Effector memory CD4-positive, alpha-beta T cell (primary cell): ENCODE measurements at regions not wholly inside any gene's neighbourhood (a gene's known extent, or its start where the extent isn't known, plus 50 kb on each side); places are given as distances from the start of the nearest gene placed in this dataset.
"Not testable (repeated sequence)": the region's sequence is repeated elsewhere in the genome, so short reads cannot be mapped to it uniquely, and the experiment has no call there.

Experiments used
- DNase-seq, 3 donors: peaks; one replicate each; pipeline ENCODE4 v3.0.0-alpha.2; 2020
- H3K27ac ChIP-seq: 2 replicates; pipeline ENCODE4 v1.7.0; 2013; ENCODE audit warnings: mild to moderate bottlenecking, low read length, moderate library complexity; ENCODE audit not compliant: insufficient read depth, poor library complexity, severe bottlenecking
- H3K27me3 ChIP-seq: replicated peaks from 2 replicates; pipeline ENCODE4 v1.7.0; 2013; ENCODE audit warnings: mild to moderate bottlenecking, low read length; ENCODE audit not compliant: insufficient read depth, control insufficient read depth, poor library complexity, severe bottlenecking
- H3K36me3 ChIP-seq: 2 replicates; pipeline ENCODE4 v1.7.0; 2013; ENCODE audit warnings: mild to moderate bottlenecking, low read length, moderate library complexity; ENCODE audit not compliant: control insufficient read depth, insufficient read depth
- H3K4me1 ChIP-seq: 2 replicates; pipeline ENCODE4 v1.7.0; 2013; ENCODE audit warnings: low read length, mild to moderate bottlenecking; ENCODE audit not compliant: control insufficient read depth, insufficient read depth, poor library complexity, severe bottlenecking
- H3K4me3 ChIP-seq: 2 replicates; pipeline ENCODE4 v1.7.0; 2013; ENCODE audit warnings: low read length, low read depth, mild to moderate bottlenecking; ENCODE audit not compliant: insufficient read depth, poor library complexity, severe bottlenecking
- H3K9me3 ChIP-seq: 2 replicates; pipeline ENCODE4 v1.7.0; 2013; ENCODE audit warnings: mild to moderate bottlenecking, low read length, moderate library complexity; ENCODE audit not compliant: control insufficient read depth

- not testable (repeated sequence) for H3K4me3 ChIP-seq, DNase-seq, H3K27me3 ChIP-seq, H3K4me1 ChIP-seq, H3K9me3 ChIP-seq, H3K27ac ChIP-seq, H3K36me3 ChIP-seq
Measured at GRCh38 chr3:6704817-6705216, 156.1 kb upstream of the GRM7 start.

DNA sequence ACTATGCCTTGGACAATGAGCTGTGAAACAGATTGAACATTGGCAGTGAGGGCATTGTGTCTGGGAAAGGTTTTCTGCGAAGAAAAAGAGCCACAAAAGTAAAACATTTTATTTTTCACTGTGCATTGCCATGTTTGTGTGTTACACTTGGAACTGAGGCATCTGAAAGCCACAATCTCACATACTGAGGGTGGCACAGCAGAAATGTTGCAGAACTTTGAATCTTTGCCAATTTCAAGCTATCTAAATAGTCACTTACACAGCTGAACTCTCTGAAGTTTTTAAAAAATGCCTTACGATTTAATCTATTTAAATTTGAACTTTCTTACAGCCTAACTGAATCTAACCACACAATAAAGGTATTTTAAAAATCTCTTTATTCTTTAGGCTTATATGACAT lies 154.1 kb upstream of the GRM7 start:
- no peak overlapping the region for H3K27ac ChIP-seq
- H3K36me3 ChIP-seq = no peaks in the 10 kb centered on the region

GRCh38 chr3:6709178-6709577 lies 151.7 kb upstream of the GRM7 start:
- no peak for DNase-seq
- no peaks in the 10 kb centered on the region for H3K36me3 ChIP-seq
- no peaks in the 10 kb centered on the region for H3K4me1 ChIP-seq
- no peak overlapping the region for H3K27ac ChIP-seq
- no peaks in the 10 kb centered on the region for H3K27me3 ChIP-seq
- H3K9me3 ChIP-seq = no peaks in the 10 kb centered on the region
- H3K4me3 ChIP-seq = no peak overlapping the region

More for the DNA sequence above, 154.1 kb upstream of the GRM7 start:
- DNase-seq = no peak
- no peaks in the 10 kb centered on the region for H3K27me3 ChIP-seq
- H3K9me3 ChIP-seq = no peaks in the 10 kb centered on the region
- H3K4me3 ChIP-seq = no peak overlapping the region
- H3K4me1 ChIP-seq = no peaks in the 10 kb centered on the region

DNA sequence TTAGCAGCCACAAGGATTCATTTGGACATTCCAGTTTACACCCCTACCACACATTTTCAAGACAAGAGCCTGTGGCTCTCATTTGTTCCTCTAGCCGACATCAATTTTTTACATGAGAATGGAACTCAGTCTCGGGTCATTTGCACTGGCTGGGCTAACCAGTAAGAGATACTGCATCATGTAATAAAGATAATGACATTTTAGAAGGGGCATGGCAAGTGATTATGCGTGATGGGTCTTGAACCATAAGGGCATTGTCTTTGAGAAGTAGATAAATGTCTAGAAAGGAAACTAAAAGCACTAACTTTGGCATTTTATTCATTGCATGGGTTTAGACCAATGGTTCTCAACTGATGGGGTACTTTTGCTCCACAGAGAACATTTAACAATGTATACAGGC lies 146.0 kb upstream of the GRM7 start:
- no peak for DNase-seq
- H3K4me3 ChIP-seq = no peak overlapping the region
- no peaks in the 10 kb centered on the region for H3K4me1 ChIP-seq

GRCh38 chr3:6716420-6716819 lies 144.5 kb upstream of the GRM7 start:
- Histone ChIP-seq H3K4me3 (no peak overlapping the region), H3K27ac (no peak overlapping the region), H3K36me3 (no peaks in the 10 kb centered on the region), H3K9me3 (no peaks in the 10 kb centered on the region), H3K27me3 (no peaks in the 10 kb centered on the region), H3K4me1 (no peaks in the 10 kb centered on the region)
- DNase-seq = no peak

More for the DNA sequence above, 146.0 kb upstream of the GRM7 start:
- Histone ChIP-seq H3K27me3 (no peaks in the 10 kb centered on the region), H3K36me3 (no peaks in the 10 kb centered on the region), H3K9me3 (no peaks in the 10 kb centered on the region), H3K27ac (no peak overlapping the region)

- no peak for DNase-seq
- H3K9me3 ChIP-seq = no peaks in the 10 kb centered on the region
- no peak overlapping the region for H3K27ac ChIP-seq
- H3K4me1 ChIP-seq = no peaks in the 10 kb centered on the region
- no peak overlapping the region for H3K4me3 ChIP-seq
- H3K27me3 ChIP-seq = no peaks in the 10 kb centered on the region
- no peaks in the 10 kb centered on the region for H3K36me3 ChIP-seq
Measured at GRCh38 chr3:6717026-6717943, 143.6 kb upstream of the GRM7 start.

- no peak overlapping the region for H3K27ac ChIP-seq
- DNase-seq = no peak
Measured at GRCh38 chr3:6719999-6720398, 140.9 kb upstream of the GRM7 start.

DNA sequence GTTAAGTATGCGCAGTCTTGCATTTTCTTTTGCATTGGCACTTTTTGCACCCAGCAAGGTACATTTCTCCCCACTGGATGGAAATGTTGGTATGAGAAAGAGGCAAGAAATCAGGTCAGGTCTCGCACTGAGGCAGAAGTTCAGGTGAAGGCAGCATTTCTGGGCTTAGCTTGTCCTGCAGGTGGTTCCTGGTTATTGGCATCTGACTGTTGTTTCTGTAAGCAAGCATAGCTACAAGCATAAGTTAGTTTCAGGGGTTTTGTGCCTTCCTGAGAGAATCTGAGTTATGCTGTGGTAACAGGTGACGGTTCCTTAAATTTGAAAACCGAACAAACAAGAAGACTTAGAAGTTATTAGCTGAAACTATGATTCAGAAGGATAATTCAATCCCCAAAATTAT lies 139.4 kb upstream of the GRM7 start:
- Histone ChIP-seq H3K4me1 (no peaks in the 10 kb centered on the region), H3K4me3 (no peak overlapping the region), H3K36me3 (no peaks in the 10 kb centered on the region), H3K27me3 (no peaks in the 10 kb centered on the region), H3K27ac (no peak overlapping the region), H3K9me3 (no peaks in the 10 kb centered on the region)
- no peak for DNase-seq

More at GRCh38 chr3:6719999-6720398, 140.9 kb upstream of the GRM7 start:
- H3K4me3 ChIP-seq = no peak overlapping the region
- no peaks in the 10 kb centered on the region for H3K36me3 ChIP-seq
- no peaks in the 10 kb centered on the region for H3K4me1 ChIP-seq
- H3K9me3 ChIP-seq = no peaks in the 10 kb centered on the region
- H3K27me3 ChIP-seq = no peaks in the 10 kb centered on the region

GRCh38 chr3:6723205-6723604 lies 137.7 kb upstream of the GRM7 start:
- no peaks in the 10 kb centered on the region for H3K9me3 ChIP-seq
- no peaks in the 10 kb centered on the region for H3K4me1 ChIP-seq
- H3K4me3 ChIP-seq = no peak overlapping the region
- H3K36me3 ChIP-seq = no peaks in the 10 kb centered on the region
- DNase-seq = no peak
- H3K27me3 ChIP-seq = no peaks in the 10 kb centered on the region
- H3K27ac ChIP-seq = no peak overlapping the region

GRCh38 chr3:6726811-6727210 lies 134.1 kb upstream of the GRM7 start:
- Histone ChIP-seq H3K4me1 (no peaks in the 10 kb centered on the region), H3K27me3 (no peaks in the 10 kb centered on the region), H3K36me3 (no peaks in the 10 kb centered on the region), H3K4me3 (no peak overlapping the region), H3K9me3 (no peaks in the 10 kb centered on the region), H3K27ac (no peak overlapping the region)
- no peak for DNase-seq
